ENCODE measurements at regions not wholly inside any gene's neighbourhood (a gene's known extent, or its start where the extent isn't known, plus 50 kb on each side); places are given as distances from the start of the nearest gene placed in this dataset.

GRCh38 chr17:69669441-69670178 lies 255.1 kb downstream of the MAP2K6 start:
- TF ChIP-seq, protein P1, sequence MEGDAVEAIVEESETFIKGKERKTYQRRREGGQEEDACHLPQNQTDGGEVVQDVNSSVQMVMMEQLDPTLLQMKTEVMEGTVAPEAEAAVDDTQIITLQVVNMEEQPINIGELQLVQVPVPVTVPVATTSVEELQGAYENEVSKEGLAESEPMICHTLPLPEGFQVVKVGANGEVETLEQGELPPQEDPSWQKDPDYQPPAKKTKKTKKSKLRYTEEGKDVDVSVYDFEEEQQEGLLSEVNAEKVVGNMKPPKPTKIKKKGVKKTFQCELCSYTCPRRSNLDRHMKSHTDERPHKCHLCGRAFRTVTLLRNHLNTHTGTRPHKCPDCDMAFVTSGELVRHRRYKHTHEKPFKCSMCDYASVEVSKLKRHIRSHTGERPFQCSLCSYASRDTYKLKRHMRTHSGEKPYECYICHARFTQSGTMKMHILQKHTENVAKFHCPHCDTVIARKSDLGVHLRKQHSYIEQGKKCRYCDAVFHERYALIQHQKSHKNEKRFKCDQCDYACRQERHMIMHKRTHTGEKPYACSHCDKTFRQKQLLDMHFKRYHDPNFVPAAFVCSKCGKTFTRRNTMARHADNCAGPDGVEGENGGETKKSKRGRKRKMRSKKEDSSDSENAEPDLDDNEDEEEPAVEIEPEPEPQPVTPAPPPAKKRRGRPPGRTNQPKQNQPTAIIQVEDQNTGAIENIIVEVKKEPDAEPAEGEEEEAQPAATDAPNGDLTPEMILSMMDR (IDR thresholded peaks at IDR 0.05; ENCODE audit: low read depth, low read length), result no peak
- TF ChIP-seq EZH2phosphoT487 (IDR thresholded peaks at IDR 0.05; ENCODE audit: low read depth), result no peak
